Fibroblast of skin of scalp (primary cell): ENCODE measurements at regions not wholly inside any gene's neighbourhood (a gene's known extent, or its start where the extent isn't known, plus 50 kb on each side); places are given as distances from the start of the nearest gene placed in this dataset.

Source experiments
- DNase-seq: peaks from one replicate; pipeline ENCODE4 v3.0.0-alpha.2; 2013

- no peak for DNase-seq
These were observed 684.1 kb upstream of the NRSN1 start for GRCh38 chr6:23441808-23442461.

- peak; percentile 57 for DNase-seq
These were observed 680.8 kb upstream of the NRSN1 start for GRCh38 chr6:23445157-23445710.

- peak; percentile 75 for DNase-seq
These were observed 679.5 kb upstream of the NRSN1 start for GRCh38 chr6:23446469-23446967.

GRCh38 chr6:23447731-23448130, 678.3 kb upstream of the NRSN1 start:
- DNase-seq, result no peak

GRCh38 chr6:23448281-23448680, 677.7 kb upstream of the NRSN1 start:
- no peak for DNase-seq

GRCh38 chr6:23454080-23454976, 671.7 kb upstream of the NRSN1 start:
- peak; percentile 35 for DNase-seq

- DNase-seq, result no peak
These were observed 670.3 kb upstream of the NRSN1 start for GRCh38 chr6:23455754-23456153.

- DNase-seq, result no peak
These were observed 669.6 kb upstream of the NRSN1 start for GRCh38 chr6:23456396-23456795.

GRCh38 chr6:23457321-23457720, 668.7 kb upstream of the NRSN1 start:
- DNase-seq, result no peak

GRCh38 chr6:23465912-23466311, 660.1 kb upstream of the NRSN1 start:
- no peak for DNase-seq

GRCh38 chr6:23477586-23477985, 648.4 kb upstream of the NRSN1 start:
- no peak for DNase-seq

GRCh38 chr6:23478312-23478711, 647.7 kb upstream of the NRSN1 start:
- no peak for DNase-seq

- no peak for DNase-seq
These were observed 642.1 kb upstream of the NRSN1 start for GRCh38 chr6:23483896-23484295.

- DNase-seq, result no peak
These were observed 631.6 kb upstream of the NRSN1 start for GRCh38 chr6:23494367-23494766.

GRCh38 chr6:23498013-23498412, 628.0 kb upstream of the NRSN1 start:
- DNase-seq, result peak; percentile 59

- no peak for DNase-seq
These were observed 626.5 kb upstream of the NRSN1 start for GRCh38 chr6:23499549-23499948.

- DNase-seq, result no peak
These were observed 622.8 kb upstream of the NRSN1 start for GRCh38 chr6:23503173-23503572.

- DNase-seq, result peak; percentile 84
These were observed 621.0 kb upstream of the NRSN1 start for GRCh38 chr6:23505026-23505425.

- no peak for DNase-seq
These were observed 615.1 kb upstream of the NRSN1 start for GRCh38 chr6:23510778-23511510.

- DNase-seq, result no peak
These were observed 614.2 kb upstream of the NRSN1 start for GRCh38 chr6:23511817-23512216.

GRCh38 chr6:23518294-23518693, 607.7 kb upstream of the NRSN1 start:
- DNase-seq, result no peak

GRCh38 chr6:23522792-23523547, 603.0 kb upstream of the NRSN1 start:
- DNase-seq, result no peak
